SU-DHL-6 (cell line): ENCODE measurements at regions not wholly inside any gene's neighbourhood (a gene's known extent, or its start where the extent isn't known, plus 50 kb on each side); places are given as distances from the start of the nearest gene placed in this dataset.

Experiments
- EZH2phosphoT487 ChIP-seq: fragments of 200-600 bp; sonication (generic), shearing (Covaris generic); conservative IDR thresholded peaks from 2 replicates; pipeline ENCODE4 v1.6.1; 2018; ENCODE audit warnings: mild to moderate bottlenecking, antibody characterized with exemption, low read length, moderate library complexity, mixed read lengths
- TF ChIP-seq, protein P1 (sequence below): fragments of 200-600 bp; sonication (generic); IDR thresholded peaks from one replicate; pipeline ENCODE4 v1.5.1; 2017; ENCODE audit warnings: antibody characterized with exemption, mild to moderate bottlenecking, low read length, moderate library complexity; ENCODE audit not compliant: insufficient read depth, poor library complexity, severe bottlenecking

GRCh38 chr4:30667919-30668318 lies 52.2 kb upstream of the PCDH7 start:
- TF ChIP-seq, protein P1, sequence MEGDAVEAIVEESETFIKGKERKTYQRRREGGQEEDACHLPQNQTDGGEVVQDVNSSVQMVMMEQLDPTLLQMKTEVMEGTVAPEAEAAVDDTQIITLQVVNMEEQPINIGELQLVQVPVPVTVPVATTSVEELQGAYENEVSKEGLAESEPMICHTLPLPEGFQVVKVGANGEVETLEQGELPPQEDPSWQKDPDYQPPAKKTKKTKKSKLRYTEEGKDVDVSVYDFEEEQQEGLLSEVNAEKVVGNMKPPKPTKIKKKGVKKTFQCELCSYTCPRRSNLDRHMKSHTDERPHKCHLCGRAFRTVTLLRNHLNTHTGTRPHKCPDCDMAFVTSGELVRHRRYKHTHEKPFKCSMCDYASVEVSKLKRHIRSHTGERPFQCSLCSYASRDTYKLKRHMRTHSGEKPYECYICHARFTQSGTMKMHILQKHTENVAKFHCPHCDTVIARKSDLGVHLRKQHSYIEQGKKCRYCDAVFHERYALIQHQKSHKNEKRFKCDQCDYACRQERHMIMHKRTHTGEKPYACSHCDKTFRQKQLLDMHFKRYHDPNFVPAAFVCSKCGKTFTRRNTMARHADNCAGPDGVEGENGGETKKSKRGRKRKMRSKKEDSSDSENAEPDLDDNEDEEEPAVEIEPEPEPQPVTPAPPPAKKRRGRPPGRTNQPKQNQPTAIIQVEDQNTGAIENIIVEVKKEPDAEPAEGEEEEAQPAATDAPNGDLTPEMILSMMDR, result no peak
- TF ChIP-seq EZH2phosphoT487, result no peak
